ENCODE measurements at regions not wholly inside any gene's neighbourhood (a gene's known extent, or its start where the extent isn't known, plus 50 kb on each side); places are given as distances from the start of the nearest gene placed in this dataset.

- TF ChIP-seq CTCF (IDR thresholded peaks at IDR 0.05; ENCODE audit: low read length) (no peak), EZH2 (IDR thresholded peaks at IDR 0.05; ENCODE audit: borderline replicate concordance, low read length) (no peak)
Measured at GRCh38 chr5:57777174-57777581, 294.6 kb upstream of the ACTBL2 start.
